ENCODE measurements at regions not wholly inside any gene's neighbourhood (a gene's known extent, or its start where the extent isn't known, plus 50 kb on each side); places are given as distances from the start of the nearest gene placed in this dataset.

- Histone ChIP-seq H3K36me3 (ENCODE audit: control insufficient read depth, insufficient read depth, low read length) (no peaks in the 10 kb centered on the region), H3K4me1 (ENCODE audit: control insufficient read depth, insufficient read depth, low read length) (no peaks in the 10 kb centered on the region), H3K4me3 (ENCODE audit: low read length) (no peak overlapping the region), H3K9me3 (ENCODE audit: control insufficient read depth, insufficient read depth, low read length) (no peaks in the 10 kb centered on the region), H3K27ac (ENCODE audit: low read length) (no peak overlapping the region), H3K27me3 (ENCODE audit: control insufficient read depth, insufficient read depth, low read length) (peaks cover 2% of the 10 kb centered on the region)
- no peak for TF ChIP-seq CTCF (IDR thresholded peaks at IDR 0.05)
- Mint-ChIP-seq H3K4me1 (no peaks in the 10 kb centered on the region), H3K36me3 (no peaks in the 10 kb centered on the region), H3K4me3 (no peak overlapping the region), H3K27me3 (ENCODE audit: low read depth in 2 of 2) (peaks cover 38 to 45% of the 10 kb centered on the region in 2 donors), H3K27ac (no peak overlapping the region), H3K9me3 (no peaks in the 10 kb centered on the region)
- no peak for ATAC-seq
- 92% methylated on average over 6 of the region's 6 CpGs for WGBS (ENCODE audit: insufficient coverage)
- DNase-seq: no peak
- intact Hi-C loops (cut with micrococcal nuclease): no loop called here
Observed at GRCh38 chr9:38145526-38146053, 76.6 kb upstream of the SHB start.

- H3K4me1 Mint-ChIP-seq: no peaks in the 10 kb centered on the region
- no peaks in the 10 kb centered on the region for H3K9me3 ChIP-seq (ENCODE audit: control insufficient read depth, insufficient read depth, low read length)
- no peaks in the 10 kb centered on the region for H3K36me3 ChIP-seq (ENCODE audit: control insufficient read depth, insufficient read depth, low read length)
- H3K9me3 Mint-ChIP-seq: no peaks in the 10 kb centered on the region
- H3K27ac Mint-ChIP-seq: no peak overlapping the region
- no peak overlapping the region for H3K27ac ChIP-seq (ENCODE audit: low read length)
- no peak for ATAC-seq
- no peak for DNase-seq
- no peak overlapping the region for H3K4me3 Mint-ChIP-seq
- peaks cover 2% of the 10 kb centered on the region for H3K27me3 ChIP-seq (ENCODE audit: control insufficient read depth, insufficient read depth, low read length)
- no peak for TF ChIP-seq CTCF (IDR thresholded peaks at IDR 0.05)
- no peaks in the 10 kb centered on the region for H3K36me3 Mint-ChIP-seq
- peaks cover 31 to 42% of the 10 kb centered on the region in 2 donors for H3K27me3 Mint-ChIP-seq (ENCODE audit: low read depth in 2 of 2)
- intact Hi-C loops (cut with micrococcal nuclease): no loop called here
- WGBS (ENCODE audit: insufficient coverage): 85% methylated on average over 4 of the region's 4 CpGs
- no peaks in the 10 kb centered on the region for H3K4me1 ChIP-seq (ENCODE audit: control insufficient read depth, insufficient read depth, low read length)
- H3K4me3 ChIP-seq (ENCODE audit: low read length): no peak overlapping the region
Observed at GRCh38 chr9:38144421-38144820, 75.4 kb upstream of the SHB start.

- H3K9me3 ChIP-seq (ENCODE audit: control insufficient read depth, insufficient read depth, low read length): no peaks in the 10 kb centered on the region
- intact Hi-C loops (cut with micrococcal nuclease): no loop called here
- peaks cover 2% of the 10 kb centered on the region for H3K27me3 ChIP-seq (ENCODE audit: control insufficient read depth, insufficient read depth, low read length)
- no peak overlapping the region for H3K4me3 ChIP-seq (ENCODE audit: low read length)
- no peak overlapping the region for H3K27ac Mint-ChIP-seq
- H3K27ac ChIP-seq (ENCODE audit: low read length): no peak overlapping the region
- no peaks in the 10 kb centered on the region for H3K4me1 ChIP-seq (ENCODE audit: control insufficient read depth, insufficient read depth, low read length)
- H3K9me3 Mint-ChIP-seq: no peaks in the 10 kb centered on the region
- ATAC-seq: no peak
- TF ChIP-seq CTCF (IDR thresholded peaks at IDR 0.05): no peak
- no peaks in the 10 kb centered on the region for H3K36me3 ChIP-seq (ENCODE audit: control insufficient read depth, insufficient read depth, low read length)
- H3K4me1 Mint-ChIP-seq: no peaks in the 10 kb centered on the region
- WGBS (ENCODE audit: insufficient coverage): 63% methylated on average over 3 of the region's 4 CpGs
- H3K4me3 Mint-ChIP-seq: no peak overlapping the region
- peaks cover 36 to 54% of the 10 kb centered on the region in 2 donors for H3K27me3 Mint-ChIP-seq (ENCODE audit: low read depth in 2 of 2)
- DNase-seq: no peak
- H3K36me3 Mint-ChIP-seq: no peaks in the 10 kb centered on the region
Observed at GRCh38 chr9:38141746-38142591, 72.9 kb upstream of the SHB start.
